ENCODE measurements at regions not wholly inside any gene's neighbourhood (a gene's known extent, or its start where the extent isn't known, plus 50 kb on each side); places are given as distances from the start of the nearest gene placed in this dataset.
"Not testable (repeated sequence)": the region's sequence is repeated elsewhere in the genome, so short reads cannot be mapped to it uniquely, and the experiment has no call there.

DNA sequence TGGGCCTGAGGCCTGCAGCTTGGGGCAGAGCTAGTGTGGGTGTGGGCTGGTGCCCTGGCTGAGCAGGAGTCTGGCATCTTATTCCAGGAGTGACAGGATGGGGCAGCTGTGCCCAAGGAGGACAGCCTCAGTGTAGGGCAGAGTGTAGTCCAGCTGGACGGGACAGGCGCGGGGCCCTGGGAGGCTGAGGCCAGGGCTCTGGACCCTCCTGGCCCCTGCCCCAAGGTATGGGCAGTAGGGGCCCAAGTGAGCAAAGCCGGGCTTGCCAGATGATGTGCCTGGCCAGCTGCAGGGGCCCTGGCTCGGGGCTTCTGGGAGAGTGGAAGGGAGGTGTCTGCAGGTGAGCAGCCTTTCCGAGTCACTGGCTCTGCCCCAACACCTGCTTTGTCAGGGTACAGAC, 1190.9 kb downstream of the BRD1 start:
- no peak for DNase-seq (ENCODE audit: low read depth)

DNA sequence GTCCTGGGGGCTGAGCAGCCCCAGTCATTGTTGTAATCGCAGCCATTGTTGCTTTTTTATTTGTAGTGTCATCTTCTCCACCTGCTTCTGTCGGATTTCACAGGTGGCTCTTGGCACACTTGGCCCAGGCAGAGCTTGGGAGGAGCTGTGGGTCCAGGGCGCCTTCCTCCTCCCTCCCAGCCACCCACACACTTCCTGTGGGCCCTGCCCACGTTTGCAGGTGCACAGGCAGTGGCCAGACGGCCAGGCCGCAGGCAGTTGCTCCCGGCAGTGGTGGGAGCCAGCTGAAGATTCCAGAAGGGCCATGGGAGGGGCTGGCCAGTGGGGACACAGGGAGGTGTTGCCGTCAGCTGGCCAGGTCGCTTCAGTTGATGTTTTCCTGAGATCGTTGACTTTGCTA, 1191.9 kb downstream of the BRD1 start:
- DNase-seq (ENCODE audit: low read depth): no peak

DNA sequence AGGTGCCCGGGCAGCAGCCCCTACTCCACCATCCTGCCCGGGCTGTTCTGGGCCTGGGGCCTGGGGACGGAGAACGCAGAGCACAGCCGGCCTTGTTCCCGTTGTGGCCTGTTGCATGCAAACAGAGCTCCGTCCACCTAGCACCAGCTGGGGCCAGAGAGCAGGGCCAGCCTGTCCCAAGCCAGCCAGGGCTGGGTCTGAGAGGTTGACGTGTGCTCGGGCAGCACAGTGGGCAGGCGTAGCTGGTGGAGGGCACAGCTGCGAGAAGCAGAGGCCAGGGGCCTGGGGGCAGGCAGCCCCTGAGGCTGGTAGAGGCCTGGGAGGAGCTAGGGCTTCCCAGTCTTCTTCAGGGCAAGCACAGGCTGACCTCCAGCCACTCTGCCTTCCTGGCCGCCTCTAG, 1192.6 kb downstream of the BRD1 start:
- no peak for DNase-seq (ENCODE audit: low read depth)

DNA sequence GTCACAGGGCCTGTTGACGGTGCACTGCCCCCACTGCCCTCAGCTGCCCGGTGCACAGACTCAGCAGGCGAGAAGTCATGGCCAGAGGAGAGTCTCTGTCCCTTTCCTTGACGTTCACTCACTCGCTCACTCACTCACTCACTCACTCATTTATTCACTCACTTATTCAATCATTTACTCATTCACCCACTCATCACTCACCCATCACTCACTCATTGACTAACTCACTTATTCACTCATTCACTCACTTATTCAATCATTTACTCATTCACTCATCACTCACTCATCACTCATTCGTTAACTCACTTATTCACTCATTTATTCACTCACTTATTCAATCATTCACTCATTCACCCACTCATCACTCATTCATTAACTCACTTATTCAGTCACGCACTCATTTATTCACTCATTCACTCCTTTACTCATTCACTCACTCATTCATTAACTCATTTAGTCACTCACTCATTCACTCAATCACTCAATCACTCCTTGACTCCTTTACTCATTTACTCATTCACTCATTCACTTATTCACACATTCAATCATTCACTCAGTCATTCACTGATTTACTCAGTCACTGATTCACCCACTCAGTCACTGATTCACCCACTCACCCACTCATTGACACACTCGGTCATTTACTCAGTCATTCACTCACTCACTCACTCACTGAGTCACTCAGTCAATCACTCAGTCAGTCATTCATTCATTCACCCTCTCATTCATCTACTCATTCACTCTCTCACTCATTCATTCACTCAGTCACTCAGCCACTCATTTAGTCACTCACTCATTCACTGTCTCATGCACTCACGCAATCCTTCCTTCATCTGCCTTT, 1193.5 kb downstream of the BRD1 start:
- DNase-seq (ENCODE audit: low read depth): no peak

DNA sequence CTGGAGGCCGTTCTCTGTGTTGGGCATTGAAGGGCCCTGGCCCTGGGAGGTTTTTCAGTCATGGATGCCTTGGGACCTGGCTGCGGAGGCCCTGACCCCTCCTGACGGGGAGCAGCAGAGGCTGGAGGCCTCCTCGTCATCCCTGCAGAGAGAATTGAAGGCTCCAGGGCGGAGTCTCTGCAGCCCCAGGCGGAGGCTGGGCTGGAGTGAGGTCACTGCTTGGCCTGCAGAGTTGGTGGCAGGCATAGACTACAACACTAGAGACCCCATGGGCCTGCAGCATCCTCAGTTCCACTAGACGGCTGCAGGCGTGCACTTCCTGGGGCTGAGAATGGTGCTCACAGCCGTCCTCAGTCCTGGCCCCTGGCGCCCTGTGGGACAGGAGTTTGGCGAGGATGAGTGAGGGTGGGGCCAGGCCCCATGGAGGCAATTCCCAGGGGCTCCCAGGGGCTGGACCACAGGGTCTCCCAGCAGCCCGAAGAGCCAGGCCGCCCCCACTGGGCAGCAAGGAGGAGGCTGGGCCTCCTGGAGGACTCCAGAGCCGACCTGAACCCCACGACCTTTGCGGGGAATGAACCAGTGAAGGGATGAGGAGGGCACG, 1194.9 kb downstream of the BRD1 start:
- no peak for DNase-seq (ENCODE audit: low read depth)

DNA sequence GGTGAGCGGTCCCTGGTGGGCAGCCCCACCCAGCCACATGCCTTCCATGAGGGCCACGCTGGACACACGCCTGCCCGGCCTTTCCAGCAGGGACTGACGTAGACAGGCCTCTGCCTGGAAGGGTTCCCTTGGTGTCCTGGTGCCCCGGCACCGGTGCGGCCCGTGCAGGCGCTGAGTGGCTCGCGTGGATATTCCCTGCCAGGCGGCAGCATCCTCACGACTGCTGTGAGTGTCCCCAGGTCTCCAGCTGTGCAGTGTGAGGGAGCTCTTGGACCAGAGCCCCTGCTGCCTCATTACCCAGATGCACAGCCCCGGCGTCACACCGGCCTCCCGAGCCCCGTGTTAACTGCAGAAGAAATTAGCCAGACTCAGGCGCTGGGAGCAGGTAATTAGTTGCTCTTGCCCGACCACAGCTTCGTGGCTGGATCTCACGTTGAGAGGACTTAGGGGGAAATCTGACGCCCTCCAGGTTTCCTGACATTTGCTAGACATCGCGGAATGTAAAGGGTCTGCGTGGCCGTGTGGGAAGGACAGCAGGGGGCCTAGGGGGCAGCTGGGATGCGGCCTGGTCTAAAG, 1196.3 kb downstream of the BRD1 start:
- DNase-seq (ENCODE audit: low read depth): no peak

DNA sequence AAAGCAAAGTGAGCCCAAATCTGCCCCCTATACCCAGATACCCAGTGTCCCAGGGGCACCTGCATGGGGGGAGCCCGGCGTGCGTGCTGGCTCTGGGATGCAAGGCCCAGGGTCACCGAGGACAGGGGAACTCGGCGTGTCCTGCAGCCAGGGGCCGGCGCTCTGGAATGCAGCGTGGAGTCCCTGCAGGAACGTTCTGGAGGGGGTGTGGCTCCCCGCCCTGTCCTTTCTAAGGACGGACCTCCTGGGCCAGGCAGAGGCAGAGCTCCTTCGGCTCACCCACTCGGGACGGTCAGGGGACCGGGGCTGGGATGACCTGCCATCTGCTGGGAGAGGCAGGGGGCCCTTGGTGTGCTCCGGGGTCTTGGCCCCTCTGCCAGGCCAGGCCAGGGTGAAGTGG, 1196.8 kb downstream of the BRD1 start:
- no peak for DNase-seq (ENCODE audit: low read depth)

DNA sequence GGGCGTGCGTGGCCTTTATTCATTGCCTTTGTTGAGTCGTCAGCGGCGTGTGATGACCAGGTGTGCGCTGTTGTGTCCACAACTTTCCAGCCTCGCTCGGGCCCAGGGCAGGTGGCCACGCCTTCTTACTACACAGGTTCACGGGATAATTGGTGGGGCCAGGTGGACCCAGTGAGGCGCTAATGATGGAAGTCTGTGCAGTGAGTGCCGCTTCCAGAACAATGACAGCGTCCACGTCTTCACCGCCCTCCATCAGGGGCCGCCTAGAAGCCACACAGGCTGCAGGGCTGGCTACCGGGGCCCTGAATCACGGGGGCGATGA, 1197.3 kb downstream of the BRD1 start:
- DNase-seq (ENCODE audit: low read depth): no peak

DNA sequence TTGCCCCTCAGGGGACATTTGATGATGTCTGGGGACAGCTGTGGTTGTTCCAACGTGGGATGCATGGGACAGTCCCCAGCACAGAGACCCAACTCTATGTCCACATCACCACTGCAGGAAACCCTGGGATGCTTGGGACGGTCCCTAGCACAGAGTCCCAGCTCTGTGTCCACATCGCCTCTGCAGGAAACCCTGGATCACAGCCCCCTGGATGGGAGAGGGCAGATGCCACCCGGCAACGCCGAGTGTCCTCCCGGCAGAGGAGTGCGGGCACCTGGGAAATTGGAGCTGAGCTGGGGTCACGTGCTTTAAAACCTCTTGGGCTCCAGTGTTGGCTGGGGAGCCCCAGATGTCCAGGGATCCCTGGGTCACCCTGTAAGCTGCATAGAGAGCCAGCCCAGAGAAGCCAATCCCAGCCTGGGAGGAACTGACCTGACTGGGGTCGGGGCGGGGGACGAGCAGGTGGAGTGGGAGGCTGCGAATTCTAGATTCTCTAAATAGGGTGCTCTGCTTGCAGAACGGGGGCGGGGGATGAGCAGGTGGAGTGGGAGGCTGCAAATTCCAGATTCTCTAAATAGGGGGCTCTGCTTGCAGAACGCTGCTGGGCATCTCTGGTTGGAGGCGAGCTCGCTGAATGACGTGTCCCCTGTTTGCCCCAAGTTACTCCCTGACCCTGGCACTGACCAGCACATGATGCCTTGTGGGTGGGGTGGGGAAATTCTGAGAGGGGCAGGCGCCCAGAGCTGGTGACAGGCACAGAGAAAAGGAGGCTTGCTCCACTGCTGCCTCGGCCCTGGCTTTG, 1197.8 kb downstream of the BRD1 start:
- DNase-seq (ENCODE audit: low read depth): no peak

DNA sequence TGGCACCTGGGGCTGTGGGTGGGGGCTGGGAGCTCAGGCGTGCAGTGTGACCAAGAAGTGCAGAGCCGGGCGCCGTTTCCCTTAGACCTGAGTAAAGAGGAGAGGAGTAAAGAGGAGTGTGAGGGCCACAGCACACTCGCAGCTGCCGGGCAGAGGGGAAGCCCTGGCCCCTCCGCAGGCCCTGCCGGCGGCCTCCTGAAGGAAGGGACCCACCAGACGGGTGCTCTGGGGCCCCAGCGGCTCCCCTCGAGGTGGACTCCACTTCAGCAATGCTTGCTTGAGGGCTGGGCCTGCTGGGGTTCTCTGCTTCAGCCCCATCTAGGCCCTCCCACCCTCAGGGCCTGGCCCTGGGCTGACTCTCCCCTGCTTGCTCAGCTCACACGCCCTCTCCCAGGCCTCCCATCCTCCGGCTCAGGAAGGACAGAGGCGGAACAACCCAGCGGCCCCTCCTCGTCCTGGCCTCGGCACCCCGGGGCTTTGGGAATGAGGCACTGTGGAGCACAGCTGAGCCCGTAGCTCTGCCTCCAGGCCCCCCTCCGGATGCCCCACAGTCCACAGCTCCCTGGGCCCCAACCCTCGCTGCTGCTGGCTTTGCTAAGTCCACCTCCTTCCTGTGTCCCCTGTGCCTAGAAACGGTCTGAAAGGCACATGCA, 1198.7 kb downstream of the BRD1 start:
- DNase-seq (ENCODE audit: low read depth): no peak

DNA sequence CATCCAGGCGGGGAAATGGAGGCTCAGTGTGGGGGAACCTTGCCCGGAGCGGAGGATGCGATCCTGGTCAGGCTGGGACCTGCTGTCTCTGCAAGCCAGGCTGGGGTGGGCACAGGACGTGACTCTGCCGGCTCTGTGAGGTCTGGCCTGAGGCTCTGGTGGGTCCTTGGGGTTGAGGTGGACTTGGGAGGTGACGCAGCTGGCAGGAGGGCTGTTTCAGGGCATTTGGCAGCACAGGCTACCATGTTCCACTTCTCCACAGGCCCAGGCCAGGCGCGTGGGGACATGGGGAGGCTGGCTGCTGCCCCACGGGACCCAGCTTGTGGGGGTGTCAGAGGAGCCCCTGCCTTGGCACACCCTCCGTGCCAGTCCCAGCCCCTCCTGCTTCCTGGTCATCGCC, 1199.7 kb downstream of the BRD1 start:
- no peak for DNase-seq (ENCODE audit: low read depth)

DNA sequence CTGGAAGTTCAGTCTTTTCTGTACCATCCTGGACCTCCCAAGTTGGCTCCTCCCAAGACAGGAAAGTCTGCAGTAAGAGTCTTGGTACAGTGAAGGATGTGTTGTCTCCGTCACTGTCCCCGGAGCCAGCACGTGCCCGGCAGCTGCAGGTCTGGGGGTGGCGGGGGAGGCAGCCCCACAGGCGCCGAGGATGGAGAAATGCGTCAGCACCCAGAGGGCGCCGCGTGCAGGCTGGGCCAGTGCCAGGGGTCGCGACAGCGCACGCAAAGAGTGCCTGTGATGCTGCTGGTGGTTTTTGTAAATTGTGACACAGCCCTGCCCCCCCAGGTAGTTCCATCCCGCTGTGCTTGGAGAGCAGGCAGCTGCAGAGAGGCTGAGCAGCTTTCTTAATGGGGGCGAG, 1200.5 kb downstream of the BRD1 start:
- no peak for DNase-seq (ENCODE audit: low read depth)

DNA sequence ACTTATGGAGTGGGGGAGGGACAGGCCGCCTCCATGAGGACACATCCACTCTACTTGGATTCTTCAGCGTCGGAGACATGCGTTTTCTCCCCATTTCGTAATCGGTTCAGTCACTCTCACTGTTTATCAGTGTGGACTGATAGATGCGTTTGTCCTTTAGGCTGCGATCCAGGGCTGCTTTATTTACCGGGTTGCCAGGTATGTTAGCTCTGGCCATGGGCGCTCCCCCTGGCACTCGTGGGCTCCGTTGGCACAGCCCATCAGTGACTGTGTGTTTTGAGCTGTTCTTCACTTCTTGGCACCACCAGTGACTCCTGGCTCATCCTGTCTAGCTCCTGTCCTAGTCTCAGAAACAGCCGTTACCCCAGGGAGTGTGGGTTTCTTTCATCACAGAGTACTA, 1203.3 kb downstream of the BRD1 start:
- DNase-seq (ENCODE audit: low read depth): no peak

DNA sequence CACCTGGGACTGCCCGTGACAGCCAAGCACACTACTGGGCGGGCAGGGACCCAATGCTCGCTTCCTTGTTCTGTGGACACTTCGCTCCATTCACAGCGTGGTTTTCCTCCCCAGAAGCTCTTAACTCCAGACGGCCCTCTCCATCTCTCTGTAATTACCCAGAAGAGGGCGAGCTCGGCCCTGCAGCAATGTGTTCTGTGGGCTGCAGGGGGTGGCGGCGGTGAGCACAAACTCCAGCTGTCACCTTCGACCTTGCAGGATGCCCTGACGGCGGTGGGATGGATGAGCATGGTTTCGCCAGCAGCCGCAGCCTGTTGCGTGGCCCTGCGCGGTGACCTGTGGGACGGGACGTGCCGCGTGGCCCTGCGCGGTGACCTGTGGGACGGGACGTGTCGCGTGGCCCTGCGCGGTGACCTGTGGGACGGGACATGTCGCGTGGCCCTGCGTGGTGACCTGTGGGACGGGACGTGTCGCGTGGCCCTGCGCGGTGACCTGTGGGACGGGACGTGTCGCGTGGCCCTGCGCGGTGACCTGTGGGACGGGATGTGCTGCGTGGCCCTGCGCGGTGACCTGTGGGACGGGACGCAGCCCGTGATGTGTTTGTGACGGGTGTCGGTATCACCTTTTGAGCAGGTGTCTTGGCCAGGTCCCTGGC, 1204.7 kb downstream of the BRD1 start:
- DNase-seq (ENCODE audit: low read depth): no peak

DNA sequence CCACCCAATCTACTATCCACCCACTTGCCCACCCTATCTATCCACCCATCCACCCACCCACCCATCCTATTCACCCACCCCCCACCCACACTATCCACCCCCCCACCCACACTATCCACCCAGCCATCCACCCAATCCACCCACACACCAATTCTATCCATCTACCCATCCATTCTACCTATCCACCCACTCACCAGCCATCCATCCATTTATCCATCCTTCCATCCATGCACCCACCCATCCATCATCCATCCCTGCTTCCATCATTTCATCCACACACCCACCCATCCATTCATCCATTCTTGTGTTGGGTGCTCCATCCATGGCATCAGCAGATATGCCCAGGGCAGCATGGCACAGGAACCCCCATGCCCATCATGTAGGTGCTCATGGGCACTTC, 1206.6 kb downstream of the BRD1 start:
- DNase-seq (ENCODE audit: low read depth): no peak

DNA sequence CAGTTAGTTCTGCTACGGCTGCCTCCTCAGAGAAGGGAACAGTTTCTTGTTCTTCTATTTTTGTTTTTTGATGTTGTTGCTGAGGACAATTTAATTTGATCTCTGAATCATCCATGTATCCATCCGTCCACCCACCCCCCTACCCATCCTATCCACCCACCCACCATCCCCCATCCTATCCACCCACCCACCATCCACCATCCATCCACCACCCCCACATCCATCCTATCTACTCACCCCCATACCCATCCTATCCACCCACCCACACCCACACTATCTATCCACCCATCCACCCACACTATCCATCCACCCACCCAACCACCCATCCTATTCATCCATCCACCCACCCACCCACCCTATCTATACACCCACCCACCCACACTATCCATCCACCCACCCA, 1207.2 kb downstream of the BRD1 start:
- DNase-seq (ENCODE audit: low read depth): not testable (repeated sequence)

DNA sequence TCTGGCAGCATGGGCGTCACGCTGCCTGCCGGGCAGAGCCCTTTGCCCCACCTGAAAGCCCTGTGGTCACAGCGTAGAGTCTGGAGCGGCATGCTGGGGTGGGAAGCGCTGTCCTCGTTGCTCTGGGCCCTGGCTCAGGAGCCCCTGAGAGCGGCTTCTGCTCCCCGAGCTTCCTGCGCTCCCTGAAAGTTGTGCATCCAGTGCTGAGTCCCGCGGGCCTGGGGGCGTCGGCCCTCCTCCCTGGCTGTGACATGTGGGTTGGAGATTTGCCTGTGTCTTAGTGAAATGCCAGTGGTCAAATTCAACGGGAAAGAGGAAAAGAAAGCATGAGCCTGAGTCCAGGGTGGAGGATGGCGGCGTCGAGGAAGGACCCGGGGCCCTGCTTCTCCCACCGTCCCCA, 1208.0 kb downstream of the BRD1 start:
- DNase-seq (ENCODE audit: low read depth): no peak

DNA sequence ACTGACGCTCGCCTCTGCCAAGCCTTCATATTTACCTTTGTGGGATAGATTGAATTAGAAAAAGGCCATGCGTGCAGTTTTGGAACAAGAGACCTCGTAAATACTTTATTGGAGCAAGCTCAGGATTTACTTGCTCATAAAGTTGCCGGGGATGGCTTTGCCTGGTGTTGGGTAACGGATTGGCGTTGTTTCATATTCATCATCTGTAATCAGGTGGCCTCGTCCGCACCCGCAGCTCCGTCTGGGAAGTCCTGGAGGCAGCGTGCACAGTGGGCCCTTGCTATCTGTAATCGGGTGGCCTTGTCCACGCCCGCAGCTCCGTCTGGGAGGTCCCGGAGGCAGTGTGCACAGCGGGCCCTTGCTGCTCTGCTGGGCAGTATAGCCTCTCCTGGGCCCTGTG, 1209.3 kb downstream of the BRD1 start:
- no peak for DNase-seq (ENCODE audit: low read depth)

DNA sequence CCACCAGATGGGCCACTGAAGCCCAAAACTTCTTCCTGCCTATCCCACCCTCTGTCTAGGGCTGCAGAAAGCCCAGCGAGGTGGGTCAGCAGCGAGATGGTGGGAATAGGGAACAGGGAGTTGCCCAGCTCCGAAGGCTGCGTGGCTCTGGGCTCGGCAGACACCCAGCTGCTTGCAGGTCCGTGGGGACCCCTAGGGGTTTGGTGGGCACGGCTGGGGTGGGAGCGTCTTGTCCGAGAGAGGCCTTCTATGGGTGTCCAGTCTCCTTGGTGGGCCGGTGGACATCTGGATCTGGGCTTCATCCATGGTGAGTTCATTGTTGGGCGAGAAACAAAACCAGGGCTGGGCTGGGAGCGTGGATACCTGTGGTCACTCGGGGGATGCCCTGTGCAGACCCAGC, 1211.0 kb downstream of the BRD1 start:
- DNase-seq (ENCODE audit: low read depth): no peak

DNA sequence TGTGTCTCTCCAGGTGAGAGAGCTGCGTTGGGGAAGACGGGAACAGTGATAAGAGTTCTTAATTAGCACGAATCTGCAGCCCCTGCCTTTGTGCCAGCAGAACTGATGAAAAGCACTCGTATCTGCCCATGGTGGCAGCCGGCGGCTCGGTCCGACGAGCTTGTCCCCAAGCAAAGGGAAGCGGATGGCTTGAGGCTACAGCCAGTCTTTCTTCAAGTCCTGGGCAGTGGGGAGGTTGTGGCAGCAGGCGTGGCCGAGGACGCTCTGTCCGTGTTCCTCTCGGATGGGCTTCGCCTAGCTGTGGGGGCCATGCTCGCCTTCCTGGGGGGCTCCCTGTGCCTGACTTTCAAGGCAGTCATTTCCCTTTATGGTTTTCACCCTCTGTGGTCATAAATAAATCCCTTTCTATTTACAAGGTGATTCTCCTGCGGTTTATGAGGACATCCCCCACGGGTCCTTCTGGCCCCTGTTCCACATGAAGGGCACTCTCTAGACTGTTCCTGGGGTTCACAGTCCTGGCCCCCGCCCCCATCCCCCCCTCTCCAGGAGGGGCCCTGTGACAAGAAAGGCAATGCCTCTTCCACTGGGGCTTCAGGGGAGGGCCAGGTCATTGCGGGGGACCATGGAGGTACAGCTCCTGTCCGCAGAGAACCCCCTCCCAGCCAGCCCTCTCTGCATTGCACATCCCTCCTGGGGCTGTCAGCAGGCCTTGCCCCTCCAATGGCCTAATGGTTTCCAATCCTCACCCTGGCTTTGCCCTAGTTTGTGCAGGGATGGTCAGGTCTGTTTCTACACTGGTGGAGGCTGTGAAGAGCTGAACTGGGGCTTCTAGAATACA, 1212.3 kb downstream of the BRD1 start:
- no peak for DNase-seq (ENCODE audit: low read depth)
